ENCODE measurements at regions not wholly inside any gene's neighbourhood (a gene's known extent, or its start where the extent isn't known, plus 50 kb on each side); places are given as distances from the start of the nearest gene placed in this dataset.
A peak's percentile ranks its signal among the peaks of the same experiment; 100 is the strongest.

DNA sequence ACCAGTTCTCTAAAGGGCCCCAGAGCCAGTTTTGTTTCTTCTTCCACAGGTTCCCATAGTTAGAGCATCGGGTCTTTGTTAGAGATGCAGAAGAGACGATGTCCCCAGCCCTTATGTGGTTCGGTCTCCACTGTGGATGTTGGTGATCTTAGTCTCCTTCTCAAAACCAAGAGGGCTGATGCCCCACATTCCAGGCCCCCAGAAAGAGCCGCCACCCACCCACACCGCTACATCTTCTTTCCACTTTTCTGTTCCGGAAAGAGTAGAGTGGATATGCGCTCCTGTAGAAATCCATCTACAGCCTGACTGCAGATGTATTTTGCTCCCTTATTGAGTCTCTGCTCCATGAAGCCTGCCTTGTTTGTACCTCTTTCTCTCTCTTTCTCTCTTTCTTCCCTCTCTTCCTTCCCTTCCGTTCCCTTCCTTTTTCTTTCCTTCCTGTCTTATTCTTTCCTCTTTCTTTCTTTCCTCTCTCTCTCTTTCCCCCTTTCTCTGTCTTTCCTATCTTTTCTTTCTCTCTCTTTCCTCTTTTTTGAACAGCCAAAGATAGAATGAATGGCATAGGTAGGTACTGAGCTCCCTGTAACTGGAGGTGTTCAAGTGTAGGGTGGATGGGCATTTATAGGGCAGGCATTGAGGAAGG lies 224.3 kb downstream of the SEC14L1 start (continued):
- TF ChIP-seq, protein P1, sequence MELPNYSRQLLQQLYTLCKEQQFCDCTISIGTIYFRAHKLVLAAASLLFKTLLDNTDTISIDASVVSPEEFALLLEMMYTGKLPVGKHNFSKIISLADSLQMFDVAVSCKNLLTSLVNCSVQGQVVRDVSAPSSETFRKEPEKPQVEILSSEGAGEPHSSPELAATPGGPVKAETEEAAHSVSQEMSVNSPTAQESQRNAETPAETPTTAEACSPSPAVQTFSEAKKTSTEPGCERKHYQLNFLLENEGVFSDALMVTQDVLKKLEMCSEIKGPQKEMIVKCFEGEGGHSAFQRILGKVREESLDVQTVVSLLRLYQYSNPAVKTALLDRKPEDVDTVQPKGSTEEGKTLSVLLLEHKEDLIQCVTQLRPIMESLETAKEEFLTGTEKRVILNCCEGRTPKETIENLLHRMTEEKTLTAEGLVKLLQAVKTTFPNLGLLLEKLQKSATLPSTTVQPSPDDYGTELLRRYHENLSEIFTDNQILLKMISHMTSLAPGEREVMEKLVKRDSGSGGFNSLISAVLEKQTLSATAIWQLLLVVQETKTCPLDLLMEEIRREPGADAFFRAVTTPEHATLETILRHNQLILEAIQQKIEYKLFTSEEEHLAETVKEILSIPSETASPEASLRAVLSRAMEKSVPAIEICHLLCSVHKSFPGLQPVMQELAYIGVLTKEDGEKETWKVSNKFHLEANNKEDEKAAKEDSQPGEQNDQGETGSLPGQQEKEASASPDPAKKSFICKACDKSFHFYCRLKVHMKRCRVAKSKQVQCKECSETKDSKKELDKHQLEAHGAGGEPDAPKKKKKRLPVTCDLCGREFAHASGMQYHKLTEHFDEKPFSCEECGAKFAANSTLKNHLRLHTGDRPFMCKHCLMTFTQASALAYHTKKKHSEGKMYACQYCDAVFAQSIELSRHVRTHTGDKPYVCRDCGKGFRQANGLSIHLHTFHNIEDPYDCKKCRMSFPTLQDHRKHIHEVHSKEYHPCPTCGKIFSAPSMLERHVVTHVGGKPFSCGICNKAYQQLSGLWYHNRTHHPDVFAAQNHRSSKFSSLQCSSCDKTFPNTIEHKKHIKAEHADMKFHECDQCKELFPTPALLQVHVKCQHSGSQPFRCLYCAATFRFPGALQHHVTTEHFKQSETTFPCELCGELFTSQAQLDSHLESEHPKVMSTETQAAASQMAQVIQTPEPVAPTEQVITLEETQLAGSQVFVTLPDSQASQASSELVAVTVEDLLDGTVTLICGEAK (IDR thresholded peaks at IDR 0.05): no peak
- TF ChIP-seq, protein P1 (CRISPR knock-in tag; IDR thresholded peaks at IDR 0.05): no peak
- TF ChIP-seq FOXK2 (conservative IDR thresholded peaks at IDR 0.05 in 1 of 2, IDR thresholded peaks at IDR 0.05 in 1 of 2; ENCODE audit: low read depth in 2 of 2) (no peak), SMARCB1 (IDR thresholded peaks at IDR 0.05; ENCODE audit: insufficient read length, low read depth) (no peak), SMAD2 (IDR thresholded peaks at IDR 0.05; ENCODE audit: low read depth, low read length) (no peak), NELFE (IDR thresholded peaks at IDR 0.05; ENCODE audit: insufficient read depth, insufficient read length) (no peak), LARP7 (IDR thresholded peaks at IDR 0.05) (0 out of 2 replicates have a peak, but pooled peaks have one; percentile 55), RBM17 (IDR thresholded peaks at IDR 0.05; ENCODE audit: borderline replicate concordance, low read depth, low read length) (no peak), RAD51 (IDR thresholded peaks at IDR 0.05; ENCODE audit: borderline replicate concordance, low read depth) (no peak), MYC (IDR thresholded peaks at IDR 0.05; ENCODE audit: low read depth, low read length) (no peak), MYC (CRISPR knock-in tag; IDR thresholded peaks at IDR 0.05; ENCODE audit: borderline replicate concordance, low read depth) (no peak)
- TF ChIP-seq, protein P2, sequence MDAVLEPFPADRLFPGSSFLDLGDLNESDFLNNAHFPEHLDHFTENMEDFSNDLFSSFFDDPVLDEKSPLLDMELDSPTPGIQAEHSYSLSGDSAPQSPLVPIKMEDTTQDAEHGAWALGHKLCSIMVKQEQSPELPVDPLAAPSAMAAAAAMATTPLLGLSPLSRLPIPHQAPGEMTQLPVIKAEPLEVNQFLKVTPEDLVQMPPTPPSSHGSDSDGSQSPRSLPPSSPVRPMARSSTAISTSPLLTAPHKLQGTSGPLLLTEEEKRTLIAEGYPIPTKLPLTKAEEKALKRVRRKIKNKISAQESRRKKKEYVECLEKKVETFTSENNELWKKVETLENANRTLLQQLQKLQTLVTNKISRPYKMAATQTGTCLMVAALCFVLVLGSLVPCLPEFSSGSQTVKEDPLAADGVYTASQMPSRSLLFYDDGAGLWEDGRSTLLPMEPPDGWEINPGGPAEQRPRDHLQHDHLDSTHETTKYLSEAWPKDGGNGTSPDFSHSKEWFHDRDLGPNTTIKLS (IDR thresholded peaks at IDR 0.05; ENCODE audit: borderline replicate concordance, low read depth): no peak
- TF ChIP-seq, protein P3, sequence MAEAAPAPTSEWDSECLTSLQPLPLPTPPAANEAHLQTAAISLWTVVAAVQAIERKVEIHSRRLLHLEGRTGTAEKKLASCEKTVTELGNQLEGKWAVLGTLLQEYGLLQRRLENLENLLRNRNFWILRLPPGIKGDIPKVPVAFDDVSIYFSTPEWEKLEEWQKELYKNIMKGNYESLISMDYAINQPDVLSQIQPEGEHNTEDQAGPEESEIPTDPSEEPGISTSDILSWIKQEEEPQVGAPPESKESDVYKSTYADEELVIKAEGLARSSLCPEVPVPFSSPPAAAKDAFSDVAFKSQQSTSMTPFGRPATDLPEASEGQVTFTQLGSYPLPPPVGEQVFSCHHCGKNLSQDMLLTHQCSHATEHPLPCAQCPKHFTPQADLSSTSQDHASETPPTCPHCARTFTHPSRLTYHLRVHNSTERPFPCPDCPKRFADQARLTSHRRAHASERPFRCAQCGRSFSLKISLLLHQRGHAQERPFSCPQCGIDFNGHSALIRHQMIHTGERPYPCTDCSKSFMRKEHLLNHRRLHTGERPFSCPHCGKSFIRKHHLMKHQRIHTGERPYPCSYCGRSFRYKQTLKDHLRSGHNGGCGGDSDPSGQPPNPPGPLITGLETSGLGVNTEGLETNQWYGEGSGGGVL (CRISPR knock-in tag; IDR thresholded peaks at IDR 0.05): no peak
- TF ChIP-seq, protein P4, sequence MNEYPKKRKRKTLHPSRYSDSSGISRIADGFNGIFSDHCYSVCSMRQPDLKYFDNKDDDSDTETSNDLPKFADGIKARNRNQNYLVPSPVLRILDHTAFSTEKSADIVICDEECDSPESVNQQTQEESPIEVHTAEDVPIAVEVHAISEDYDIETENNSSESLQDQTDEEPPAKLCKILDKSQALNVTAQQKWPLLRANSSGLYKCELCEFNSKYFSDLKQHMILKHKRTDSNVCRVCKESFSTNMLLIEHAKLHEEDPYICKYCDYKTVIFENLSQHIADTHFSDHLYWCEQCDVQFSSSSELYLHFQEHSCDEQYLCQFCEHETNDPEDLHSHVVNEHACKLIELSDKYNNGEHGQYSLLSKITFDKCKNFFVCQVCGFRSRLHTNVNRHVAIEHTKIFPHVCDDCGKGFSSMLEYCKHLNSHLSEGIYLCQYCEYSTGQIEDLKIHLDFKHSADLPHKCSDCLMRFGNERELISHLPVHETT (CRISPR knock-in tag; conservative IDR thresholded peaks at IDR 0.05 in 1 of 2, IDR thresholded peaks at IDR 0.05 in 1 of 2): no peak
